AG10803 (cell line): ENCODE measurements at regions not wholly inside any gene's neighbourhood (a gene's known extent, or its start where the extent isn't known, plus 50 kb on each side); places are given as distances from the start of the nearest gene placed in this dataset.

ENCODE experiments used
- DNase-seq: peaks from one replicate; pipeline ENCODE4 v3.0.0; 2010; ENCODE audit warnings: low read depth
- H3K4me3 ChIP-seq: 2 replicates; pipeline ENCODE4 v1.5.1; 2011; ENCODE audit warnings: mild to moderate bottlenecking, low read length, control low read depth
- TF ChIP-seq, protein P1 (sequence below): conservative IDR thresholded peaks from 2 replicates; pipeline ENCODE4 v1.5.1; 2011; ENCODE audit warnings: mild to moderate bottlenecking, low read length, control low read depth, inconsistent platforms

DNA sequence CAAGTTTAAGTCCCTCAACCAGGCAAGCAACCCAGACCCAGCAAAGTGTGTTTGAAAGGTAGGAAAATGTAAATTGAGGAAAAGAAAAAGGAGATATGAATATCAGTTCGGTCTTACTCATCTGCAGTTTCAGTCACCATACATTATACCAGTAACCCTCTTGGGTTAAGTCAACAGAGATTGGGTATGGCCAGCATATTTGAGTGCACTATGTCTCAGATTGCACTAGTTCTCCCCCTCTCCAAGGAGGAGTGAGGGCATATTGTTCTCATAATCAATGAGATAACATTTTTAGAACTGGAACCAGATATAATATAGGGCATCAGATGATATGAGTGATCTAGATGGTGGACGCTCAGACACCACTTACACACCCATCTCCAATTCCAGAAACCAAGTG, 141.5 kb downstream of the COPS8 start:
- TF ChIP-seq, protein P1, sequence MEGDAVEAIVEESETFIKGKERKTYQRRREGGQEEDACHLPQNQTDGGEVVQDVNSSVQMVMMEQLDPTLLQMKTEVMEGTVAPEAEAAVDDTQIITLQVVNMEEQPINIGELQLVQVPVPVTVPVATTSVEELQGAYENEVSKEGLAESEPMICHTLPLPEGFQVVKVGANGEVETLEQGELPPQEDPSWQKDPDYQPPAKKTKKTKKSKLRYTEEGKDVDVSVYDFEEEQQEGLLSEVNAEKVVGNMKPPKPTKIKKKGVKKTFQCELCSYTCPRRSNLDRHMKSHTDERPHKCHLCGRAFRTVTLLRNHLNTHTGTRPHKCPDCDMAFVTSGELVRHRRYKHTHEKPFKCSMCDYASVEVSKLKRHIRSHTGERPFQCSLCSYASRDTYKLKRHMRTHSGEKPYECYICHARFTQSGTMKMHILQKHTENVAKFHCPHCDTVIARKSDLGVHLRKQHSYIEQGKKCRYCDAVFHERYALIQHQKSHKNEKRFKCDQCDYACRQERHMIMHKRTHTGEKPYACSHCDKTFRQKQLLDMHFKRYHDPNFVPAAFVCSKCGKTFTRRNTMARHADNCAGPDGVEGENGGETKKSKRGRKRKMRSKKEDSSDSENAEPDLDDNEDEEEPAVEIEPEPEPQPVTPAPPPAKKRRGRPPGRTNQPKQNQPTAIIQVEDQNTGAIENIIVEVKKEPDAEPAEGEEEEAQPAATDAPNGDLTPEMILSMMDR = no peak
- no peak for DNase-seq
- H3K4me3 ChIP-seq = no peak overlapping the region

GRCh38 chr2:237227592-237228280, 142.0 kb downstream of the COPS8 start:
- peak; percentile 91 for DNase-seq
- no peak overlapping the region; the same call in 1 of the 2 replicates for H3K4me3 ChIP-seq
- TF ChIP-seq, protein P1 = no peak

- no peak for DNase-seq
- no peak overlapping the region for H3K4me3 ChIP-seq
Measured at GRCh38 chr2:237228281-237228625, 142.6 kb downstream of the COPS8 start.

GRCh38 chr2:237229905-237230304, 144.2 kb downstream of the COPS8 start:
- H3K4me3 ChIP-seq = no peak overlapping the region
- DNase-seq = no peak
- TF ChIP-seq, protein P1 = no peak

More at GRCh38 chr2:237228281-237228625, 142.6 kb downstream of the COPS8 start:
- TF ChIP-seq, protein P1 = no peak

- no peak for DNase-seq
- H3K4me3 ChIP-seq = no peak overlapping the region
- TF ChIP-seq, protein P1 = no peak
Measured at GRCh38 chr2:237230355-237230754, 144.7 kb downstream of the COPS8 start.

GRCh38 chr2:237231593-237231992, 145.9 kb downstream of the COPS8 start:
- TF ChIP-seq, protein P1 = no peak
- no peak overlapping the region for H3K4me3 ChIP-seq
- DNase-seq = peak; percentile 56

DNA sequence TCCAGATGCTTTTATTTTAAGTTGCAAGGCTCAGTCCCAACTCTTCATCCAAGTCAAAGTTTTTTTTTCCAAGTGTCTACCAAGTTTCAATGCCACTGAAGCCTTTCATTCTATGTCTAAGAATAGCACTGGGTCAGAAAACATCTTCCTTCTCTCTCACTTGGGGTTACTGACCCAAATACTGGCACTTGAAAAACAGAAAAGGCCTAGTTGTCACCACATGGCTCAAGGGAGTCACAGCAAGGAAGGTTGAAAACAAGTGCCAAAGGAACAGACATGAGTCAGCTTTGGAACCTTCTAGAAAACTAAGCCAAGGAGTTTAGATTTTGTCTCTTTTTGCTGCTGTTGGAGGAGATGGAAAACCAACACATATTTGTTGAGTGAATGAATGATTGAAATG, 146.5 kb downstream of the COPS8 start:
- TF ChIP-seq, protein P1 = no peak

More for the DNA sequence above, 146.5 kb downstream of the COPS8 start:
- H3K4me3 ChIP-seq = no peak overlapping the region
- no peak for DNase-seq
